ENCODE measurements at regions not wholly inside any gene's neighbourhood (a gene's known extent, or its start where the extent isn't known, plus 50 kb on each side); places are given as distances from the start of the nearest gene placed in this dataset.
"Not testable (repeated sequence)": the region's sequence is repeated elsewhere in the genome, so short reads cannot be mapped to it uniquely, and the experiment has no call there.

GRCh38 chr7:135872861-135873260 lies 104.3 kb downstream of the MTPN start:
- not testable (repeated sequence) for H3K36me3 ChIP-seq (ENCODE audit: control insufficient read depth in 3 of 3, insufficient read depth in 3 of 3, low read length in 3 of 3); H3K4me3 ChIP-seq (ENCODE audit: low read length in 3 of 3); H3K4me1 ChIP-seq (ENCODE audit: control insufficient read depth in 3 of 3, insufficient read depth in 3 of 3, low read length in 3 of 3); H3K9me3 ChIP-seq (ENCODE audit: control insufficient read depth in 3 of 3, low read length in 3 of 3); H3K9ac ChIP-seq (ENCODE audit: low read depth in 1 of 3, low read length in 3 of 3); H3K27ac ChIP-seq (ENCODE audit: low read depth, low read length); H3K27me3 ChIP-seq (ENCODE audit: control insufficient read depth in 3 of 3, insufficient read depth in 3 of 3, low read length in 3 of 3)

- Histone ChIP-seq H3K36me3 (ENCODE audit: control insufficient read depth in 3 of 3, insufficient read depth in 3 of 3, low read length in 3 of 3) (no peaks in the 10 kb centered on the region), H3K9ac (ENCODE audit: low read depth in 1 of 3, low read length in 3 of 3) (no peak overlapping the region), H3K4me3 (ENCODE audit: low read length in 3 of 3) (no peak overlapping the region), H3K27me3 (ENCODE audit: control insufficient read depth in 3 of 3, insufficient read depth in 3 of 3, low read length in 3 of 3) (no peaks in the 10 kb centered on the region), H3K27ac (ENCODE audit: low read depth, low read length) (no peak overlapping the region), H3K4me1 (ENCODE audit: control insufficient read depth in 3 of 3, insufficient read depth in 3 of 3, low read length in 3 of 3) (peaks cover 0 to 9% (median 5%) of the 10 kb centered on the region in 3 donors), H3K9me3 (ENCODE audit: control insufficient read depth in 3 of 3, low read length in 3 of 3) (no peaks in the 10 kb centered on the region)
Measured at GRCh38 chr7:135862586-135863340, 114.2 kb upstream of the FAM180A start.

- Histone ChIP-seq H3K9ac (ENCODE audit: low read depth in 1 of 3, low read length in 3 of 3) (no peak overlapping the region), H3K27me3 (ENCODE audit: control insufficient read depth in 3 of 3, insufficient read depth in 3 of 3, low read length in 3 of 3) (no peaks in the 10 kb centered on the region), H3K36me3 (ENCODE audit: control insufficient read depth in 3 of 3, insufficient read depth in 3 of 3, low read length in 3 of 3) (no peaks in the 10 kb centered on the region), H3K9me3 (ENCODE audit: control insufficient read depth in 3 of 3, low read length in 3 of 3) (no peaks in the 10 kb centered on the region), H3K27ac (ENCODE audit: low read depth, low read length) (no peak overlapping the region), H3K4me3 (ENCODE audit: low read length in 3 of 3) (no peak overlapping the region), H3K4me1 (ENCODE audit: control insufficient read depth in 3 of 3, insufficient read depth in 3 of 3, low read length in 3 of 3) (peaks cover 0 to 9% (median 5%) of the 10 kb centered on the region in 3 donors)
Measured at GRCh38 chr7:135859538-135859937, 110.9 kb upstream of the FAM180A start.

- Histone ChIP-seq H3K4me1 (ENCODE audit: control insufficient read depth in 3 of 3, insufficient read depth in 3 of 3, low read length in 3 of 3) (peaks cover 0 to 9% (median 5%) of the 10 kb centered on the region in 3 donors), H3K36me3 (ENCODE audit: control insufficient read depth in 3 of 3, insufficient read depth in 3 of 3, low read length in 3 of 3) (no peaks in the 10 kb centered on the region), H3K27me3 (ENCODE audit: control insufficient read depth in 3 of 3, insufficient read depth in 3 of 3, low read length in 3 of 3) (no peaks in the 10 kb centered on the region), H3K27ac (ENCODE audit: low read depth, low read length) (no peak overlapping the region), H3K9ac (ENCODE audit: low read depth in 1 of 3, low read length in 3 of 3) (no peak overlapping the region), H3K9me3 (ENCODE audit: control insufficient read depth in 3 of 3, low read length in 3 of 3) (no peaks in the 10 kb centered on the region), H3K4me3 (ENCODE audit: low read length in 3 of 3) (no peak overlapping the region)
Measured at GRCh38 chr7:135858851-135859250, 110.2 kb upstream of the FAM180A start.

GRCh38 chr7:135858379-135858778 lies 109.8 kb upstream of the FAM180A start:
- Histone ChIP-seq H3K4me1 (ENCODE audit: control insufficient read depth in 3 of 3, insufficient read depth in 3 of 3, low read length in 3 of 3) (peaks cover 0 to 9% (median 5%) of the 10 kb centered on the region in 3 donors), H3K27me3 (ENCODE audit: control insufficient read depth in 3 of 3, insufficient read depth in 3 of 3, low read length in 3 of 3) (no peaks in the 10 kb centered on the region), H3K4me3 (ENCODE audit: low read length in 3 of 3) (no peak overlapping the region), H3K36me3 (ENCODE audit: control insufficient read depth in 3 of 3, insufficient read depth in 3 of 3, low read length in 3 of 3) (no peaks in the 10 kb centered on the region), H3K27ac (ENCODE audit: low read depth, low read length) (no peak overlapping the region), H3K9ac (ENCODE audit: low read depth in 1 of 3, low read length in 3 of 3) (no peak overlapping the region), H3K9me3 (ENCODE audit: control insufficient read depth in 3 of 3, low read length in 3 of 3) (no peaks in the 10 kb centered on the region)

- no peaks in the 10 kb centered on the region for H3K9me3 ChIP-seq (ENCODE audit: control insufficient read depth in 3 of 3, low read length in 3 of 3)
- no peaks in the 10 kb centered on the region for H3K27me3 ChIP-seq (ENCODE audit: control insufficient read depth in 3 of 3, insufficient read depth in 3 of 3, low read length in 3 of 3)
- H3K4me3 ChIP-seq (ENCODE audit: low read length in 3 of 3): no peak overlapping the region
- H3K9ac ChIP-seq (ENCODE audit: low read depth in 1 of 3, low read length in 3 of 3): no peak overlapping the region
- no peak overlapping the region for H3K27ac ChIP-seq (ENCODE audit: low read depth, low read length)
- no peaks in the 10 kb centered on the region for H3K36me3 ChIP-seq (ENCODE audit: control insufficient read depth in 3 of 3, insufficient read depth in 3 of 3, low read length in 3 of 3)
- peaks cover 0 to 3% (median under 1%) of the 10 kb centered on the region in 3 donors for H3K4me1 ChIP-seq (ENCODE audit: control insufficient read depth in 3 of 3, insufficient read depth in 3 of 3, low read length in 3 of 3)
Measured at GRCh38 chr7:135857519-135858274, 109.1 kb upstream of the FAM180A start.

GRCh38 chr7:135856356-135857144 lies 107.9 kb upstream of the FAM180A start:
- H3K27ac ChIP-seq (ENCODE audit: low read depth, low read length): no peak overlapping the region
- H3K36me3 ChIP-seq (ENCODE audit: control insufficient read depth in 3 of 3, insufficient read depth in 3 of 3, low read length in 3 of 3): no peaks in the 10 kb centered on the region
- H3K4me1 ChIP-seq (ENCODE audit: control insufficient read depth in 3 of 3, insufficient read depth in 3 of 3, low read length in 3 of 3): no peaks in the 10 kb centered on the region
- no peak overlapping the region for H3K9ac ChIP-seq (ENCODE audit: low read depth in 1 of 3, low read length in 3 of 3)
- H3K4me3 ChIP-seq (ENCODE audit: low read length in 3 of 3): no peak overlapping the region
- no peaks in the 10 kb centered on the region for H3K27me3 ChIP-seq (ENCODE audit: control insufficient read depth in 3 of 3, insufficient read depth in 3 of 3, low read length in 3 of 3)
- no peaks in the 10 kb centered on the region for H3K9me3 ChIP-seq (ENCODE audit: control insufficient read depth in 3 of 3, low read length in 3 of 3)

GRCh38 chr7:135855846-135856245 lies 107.2 kb upstream of the FAM180A start:
- no peaks in the 10 kb centered on the region for H3K4me1 ChIP-seq (ENCODE audit: control insufficient read depth in 3 of 3, insufficient read depth in 3 of 3, low read length in 3 of 3)
- H3K27ac ChIP-seq (ENCODE audit: low read depth, low read length): no peak overlapping the region
- no peaks in the 10 kb centered on the region for H3K9me3 ChIP-seq (ENCODE audit: control insufficient read depth in 3 of 3, low read length in 3 of 3)
- H3K4me3 ChIP-seq (ENCODE audit: low read length in 3 of 3): no peak overlapping the region
- no peaks in the 10 kb centered on the region for H3K36me3 ChIP-seq (ENCODE audit: control insufficient read depth in 3 of 3, insufficient read depth in 3 of 3, low read length in 3 of 3)
- no peak overlapping the region for H3K9ac ChIP-seq (ENCODE audit: low read depth in 1 of 3, low read length in 3 of 3)
- H3K27me3 ChIP-seq (ENCODE audit: control insufficient read depth in 3 of 3, insufficient read depth in 3 of 3, low read length in 3 of 3): no peaks in the 10 kb centered on the region

GRCh38 chr7:135853499-135853898 lies 104.9 kb upstream of the FAM180A start:
- H3K4me3 ChIP-seq (ENCODE audit: low read length in 3 of 3): no peak overlapping the region
- H3K27ac ChIP-seq (ENCODE audit: low read depth, low read length): no peak overlapping the region
- no peaks in the 10 kb centered on the region for H3K9me3 ChIP-seq (ENCODE audit: control insufficient read depth in 3 of 3, low read length in 3 of 3)
- H3K27me3 ChIP-seq (ENCODE audit: control insufficient read depth in 3 of 3, insufficient read depth in 3 of 3, low read length in 3 of 3): no peaks in the 10 kb centered on the region
- no peaks in the 10 kb centered on the region for H3K36me3 ChIP-seq (ENCODE audit: control insufficient read depth in 3 of 3, insufficient read depth in 3 of 3, low read length in 3 of 3)
- no peak overlapping the region for H3K9ac ChIP-seq (ENCODE audit: low read depth in 1 of 3, low read length in 3 of 3)
- no peaks in the 10 kb centered on the region for H3K4me1 ChIP-seq (ENCODE audit: control insufficient read depth in 3 of 3, insufficient read depth in 3 of 3, low read length in 3 of 3)

GRCh38 chr7:135853008-135853407 lies 104.4 kb upstream of the FAM180A start:
- Histone ChIP-seq H3K9ac (ENCODE audit: low read depth in 1 of 3, low read length in 3 of 3) (no peak overlapping the region), H3K4me3 (ENCODE audit: low read length in 3 of 3) (no peak overlapping the region), H3K36me3 (ENCODE audit: control insufficient read depth in 3 of 3, insufficient read depth in 3 of 3, low read length in 3 of 3) (no peaks in the 10 kb centered on the region), H3K9me3 (ENCODE audit: control insufficient read depth in 3 of 3, low read length in 3 of 3) (no peaks in the 10 kb centered on the region), H3K4me1 (ENCODE audit: control insufficient read depth in 3 of 3, insufficient read depth in 3 of 3, low read length in 3 of 3) (no peaks in the 10 kb centered on the region), H3K27me3 (ENCODE audit: control insufficient read depth in 3 of 3, insufficient read depth in 3 of 3, low read length in 3 of 3) (no peaks in the 10 kb centered on the region), H3K27ac (ENCODE audit: low read depth, low read length) (no peak overlapping the region)

All from skeletal muscle tissue (tissue), 3 donors.